AG09319 (cell line): ENCODE measurements at regions not wholly inside any gene's neighbourhood (a gene's known extent, or its start where the extent isn't known, plus 50 kb on each side); places are given as distances from the start of the nearest gene placed in this dataset.

Experiments used
- DNase-seq: peaks from one replicate; pipeline ENCODE4 v3.0.0-alpha.2; 2010; ENCODE audit warnings: low read depth; ENCODE audit errors: extremely low read depth
- TF ChIP-seq, protein P1 (sequence below): IDR thresholded peaks from 2 replicates; pipeline ENCODE4 v1.5.1; 2011; ENCODE audit warnings: low read depth, mild to moderate bottlenecking, inconsistent platforms, low read length, moderate library complexity

DNA sequence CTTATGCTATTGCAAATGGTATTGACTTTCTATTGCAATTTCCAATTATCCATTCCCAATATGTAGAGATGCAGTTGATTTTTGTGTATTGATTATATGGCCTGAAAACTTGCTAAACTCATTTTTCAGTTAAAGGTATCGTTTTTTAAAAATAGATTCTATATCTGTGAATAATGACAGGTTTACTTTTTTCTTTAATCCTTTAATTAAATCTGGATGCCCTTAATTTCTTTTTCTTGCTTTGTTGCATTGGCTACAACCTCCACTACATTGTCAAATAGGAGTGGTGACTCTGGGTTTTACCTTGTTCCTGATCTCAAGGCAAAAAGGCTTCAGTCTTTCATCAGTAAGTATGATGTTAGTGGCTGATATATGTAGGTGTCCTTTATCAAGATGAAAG lies 522.4 kb downstream of the MATN1 start:
- TF ChIP-seq, protein P1, sequence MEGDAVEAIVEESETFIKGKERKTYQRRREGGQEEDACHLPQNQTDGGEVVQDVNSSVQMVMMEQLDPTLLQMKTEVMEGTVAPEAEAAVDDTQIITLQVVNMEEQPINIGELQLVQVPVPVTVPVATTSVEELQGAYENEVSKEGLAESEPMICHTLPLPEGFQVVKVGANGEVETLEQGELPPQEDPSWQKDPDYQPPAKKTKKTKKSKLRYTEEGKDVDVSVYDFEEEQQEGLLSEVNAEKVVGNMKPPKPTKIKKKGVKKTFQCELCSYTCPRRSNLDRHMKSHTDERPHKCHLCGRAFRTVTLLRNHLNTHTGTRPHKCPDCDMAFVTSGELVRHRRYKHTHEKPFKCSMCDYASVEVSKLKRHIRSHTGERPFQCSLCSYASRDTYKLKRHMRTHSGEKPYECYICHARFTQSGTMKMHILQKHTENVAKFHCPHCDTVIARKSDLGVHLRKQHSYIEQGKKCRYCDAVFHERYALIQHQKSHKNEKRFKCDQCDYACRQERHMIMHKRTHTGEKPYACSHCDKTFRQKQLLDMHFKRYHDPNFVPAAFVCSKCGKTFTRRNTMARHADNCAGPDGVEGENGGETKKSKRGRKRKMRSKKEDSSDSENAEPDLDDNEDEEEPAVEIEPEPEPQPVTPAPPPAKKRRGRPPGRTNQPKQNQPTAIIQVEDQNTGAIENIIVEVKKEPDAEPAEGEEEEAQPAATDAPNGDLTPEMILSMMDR = no peak
- DNase-seq = no peak

DNA sequence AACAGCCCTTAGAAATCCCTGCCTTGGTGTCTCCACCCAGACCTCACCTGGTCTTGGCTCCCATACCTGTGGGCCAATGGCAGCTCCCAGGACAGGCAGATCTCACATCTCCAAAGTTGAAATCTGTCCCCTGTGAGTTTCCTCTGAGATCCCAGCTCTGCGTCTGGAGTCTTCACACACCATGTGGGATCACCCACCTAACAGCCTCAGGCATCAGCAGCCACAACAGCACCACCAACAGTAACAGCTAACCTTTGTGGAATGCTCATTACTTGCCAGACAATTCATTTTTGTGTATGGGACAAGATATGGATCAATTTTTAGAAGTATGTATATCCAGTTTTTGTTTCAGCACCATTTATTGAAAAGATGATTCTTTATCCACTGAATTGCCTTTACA lies 523.2 kb downstream of the MATN1 start:
- TF ChIP-seq, protein P1 = no peak
- no peak for DNase-seq

DNA sequence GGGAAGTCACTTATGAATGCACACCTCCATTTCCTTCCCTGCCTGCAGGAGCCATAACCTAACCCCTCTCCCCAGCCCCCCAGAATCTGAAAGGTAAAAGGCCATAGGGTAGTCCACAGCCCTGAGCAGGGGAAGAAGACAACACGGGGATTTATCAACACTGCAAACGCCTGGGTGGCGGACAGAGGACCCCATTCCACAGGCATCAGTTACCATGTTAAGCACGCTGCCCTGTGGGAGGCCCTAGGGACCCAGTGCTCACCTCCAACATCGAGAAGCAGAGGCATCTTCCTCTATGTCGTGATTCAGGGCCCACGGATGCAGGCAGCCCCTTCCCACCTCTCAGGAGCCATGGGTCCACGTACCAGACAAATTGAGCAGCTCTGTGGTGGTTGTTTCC lies 523.8 kb downstream of the MATN1 start:
- DNase-seq = no peak
- TF ChIP-seq, protein P1 = no peak

DNA sequence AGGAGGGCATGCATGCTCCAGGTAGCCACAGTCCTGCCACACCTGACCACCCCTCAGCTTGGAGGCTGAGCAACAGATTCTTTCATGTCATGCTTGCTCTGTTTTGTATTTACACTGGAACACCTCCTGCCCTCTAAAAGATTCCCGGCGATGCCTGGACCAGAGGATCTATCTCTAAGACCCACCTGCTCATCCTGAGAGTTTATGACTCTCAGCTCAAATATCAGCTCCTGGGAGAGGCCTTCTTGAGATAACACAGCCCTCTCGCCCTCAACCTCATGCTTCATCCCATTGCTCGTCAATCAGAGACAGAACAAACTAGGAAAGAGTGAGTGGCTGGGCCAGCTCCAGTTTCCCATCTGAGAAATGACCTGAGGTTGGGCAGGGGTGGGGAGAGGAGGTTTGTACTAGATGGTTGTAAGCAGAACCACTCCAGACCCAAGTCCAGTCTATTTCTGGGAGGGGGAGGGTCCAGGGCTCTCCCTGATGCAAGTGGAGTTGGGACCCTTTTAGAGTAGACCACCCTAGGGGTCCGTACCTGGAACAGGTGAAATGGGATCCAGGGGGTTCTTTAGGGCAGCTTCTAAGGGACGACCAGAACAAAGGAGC lies 524.5 kb downstream of the MATN1 start:
- TF ChIP-seq, protein P1 = no peak
- no peak for DNase-seq

DNA sequence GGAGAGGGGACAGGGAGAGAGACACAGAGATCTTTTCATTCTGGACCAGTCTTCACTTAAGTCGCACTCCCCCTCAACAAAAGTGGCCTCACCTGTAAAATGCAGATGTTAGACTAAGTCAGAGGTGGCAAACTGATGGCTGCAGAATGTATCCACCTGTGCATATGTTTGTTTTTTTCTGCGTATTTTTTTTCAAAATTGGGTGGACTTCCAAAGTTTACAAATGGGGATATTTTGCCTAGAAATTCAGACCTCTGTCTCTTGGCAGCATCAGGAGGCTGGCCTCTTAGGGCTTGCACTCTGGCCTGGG lies 525.0 kb downstream of the MATN1 start:
- TF ChIP-seq, protein P1 = no peak
- DNase-seq = no peak

DNA sequence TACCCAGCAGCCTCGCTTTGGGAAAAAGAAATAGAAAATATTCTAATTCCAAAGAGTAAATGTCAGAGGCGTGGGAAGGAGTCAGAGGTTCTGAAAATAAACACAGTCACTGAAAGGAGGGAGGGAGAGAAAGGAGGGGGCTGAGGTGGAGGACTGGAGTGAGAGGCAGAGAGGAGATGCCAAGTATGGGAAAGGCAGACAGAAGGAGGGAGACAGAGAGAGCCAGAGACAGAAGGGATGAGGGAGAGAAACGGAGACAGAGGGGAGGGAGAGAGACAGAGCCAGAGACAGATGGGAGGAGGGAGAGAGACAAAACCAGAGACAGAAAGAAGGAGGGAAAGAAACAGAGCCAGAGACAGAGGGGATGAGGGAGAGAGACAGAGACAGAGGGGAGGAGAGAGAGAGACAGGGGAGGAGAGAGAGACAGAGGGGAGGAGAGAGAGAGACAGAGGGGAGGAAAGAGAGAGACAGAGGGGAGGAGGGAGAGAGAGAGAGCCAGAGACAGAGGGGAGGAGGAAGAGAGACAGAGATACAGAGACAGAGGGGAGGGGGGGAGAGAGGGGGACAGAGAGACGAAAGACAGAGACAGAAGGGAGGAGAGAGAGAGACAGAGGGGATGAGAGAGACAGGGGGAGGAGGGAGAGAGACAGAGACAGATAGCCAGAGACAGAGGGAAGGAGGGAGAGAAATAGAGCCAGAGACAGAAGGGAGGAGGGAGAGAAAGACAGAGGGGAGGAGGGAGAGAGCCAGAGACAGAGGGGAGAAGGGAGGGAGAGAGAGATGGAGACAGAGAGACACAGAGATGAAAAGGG lies 525.5 kb downstream of the MATN1 start:
- TF ChIP-seq, protein P1 = no peak
- DNase-seq = no peak

DNA sequence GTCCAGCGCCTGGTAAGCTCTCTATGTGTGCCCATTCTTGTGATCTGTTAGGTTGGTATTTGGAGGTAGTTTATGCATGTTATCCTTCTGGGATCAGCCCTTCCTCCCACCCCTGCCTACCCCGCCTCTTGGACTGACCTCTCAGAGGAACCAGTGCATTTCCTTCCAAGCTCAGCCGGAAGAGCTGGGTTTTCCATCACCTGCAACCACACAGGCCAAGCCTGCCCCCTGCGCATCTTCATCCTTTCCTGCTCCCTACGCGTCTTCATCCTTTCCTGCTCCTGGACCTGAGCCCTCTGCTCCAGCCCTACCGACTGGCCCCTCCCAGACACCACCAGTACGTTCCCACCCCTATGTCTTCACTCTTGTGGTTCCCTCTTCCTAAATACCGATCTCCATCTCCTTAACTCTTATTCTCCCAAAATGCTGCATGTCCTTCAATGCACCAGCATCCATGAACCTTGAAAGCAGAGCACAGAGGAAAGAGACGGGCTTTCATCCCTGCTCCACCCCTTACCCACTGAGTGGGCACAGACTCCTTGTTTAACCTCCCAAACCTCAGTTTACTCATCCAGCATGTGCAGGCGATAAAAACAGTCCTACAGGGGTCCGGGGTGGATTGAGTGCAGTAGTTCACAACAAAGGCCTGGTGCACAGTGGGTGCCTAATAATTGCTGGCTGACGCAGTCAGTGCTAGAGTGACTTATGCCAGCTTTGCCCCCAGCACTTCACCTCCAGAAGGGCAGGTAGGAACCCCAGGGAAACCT lies 526.3 kb downstream of the MATN1 start:
- TF ChIP-seq, protein P1 = no peak
- no peak for DNase-seq
